Brain pericyte (primary cell): ENCODE measurements at regions not wholly inside any gene's neighbourhood (a gene's known extent, or its start where the extent isn't known, plus 50 kb on each side); places are given as distances from the start of the nearest gene placed in this dataset.

Experiments
- DNase-seq: peaks from one replicate; pipeline ENCODE4 v3.0.0-alpha.2; 2012; ENCODE audit warnings: low read depth, low spot score

DNA sequence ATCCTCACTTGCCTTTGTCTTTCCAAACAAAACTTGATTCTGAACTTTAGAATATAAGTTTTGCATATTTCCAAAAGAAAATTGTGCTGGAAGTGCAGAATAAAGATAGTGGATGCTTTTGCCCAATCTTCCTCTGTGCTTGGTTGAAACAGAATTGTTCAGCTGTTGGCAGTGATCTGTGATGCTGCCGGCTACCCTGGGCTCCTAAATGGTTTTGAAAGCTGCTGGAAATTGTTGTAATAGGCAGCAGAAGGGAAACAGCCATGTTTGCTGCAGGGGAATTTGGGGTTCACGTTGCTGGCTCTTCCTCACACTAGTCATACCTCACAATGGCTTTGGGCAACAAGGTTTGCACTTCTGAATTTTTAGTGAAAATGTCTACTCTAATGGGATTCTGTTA is 398.0 kb downstream of the RAPGEF2 start:
- no peak for DNase-seq

- DNase-seq: no peak
Measured at GRCh38 chr4:159503236-159504008, 400.5 kb downstream of the RAPGEF2 start.

- no peak for DNase-seq
Measured at GRCh38 chr4:159504684-159505083, 401.8 kb downstream of the RAPGEF2 start.

GRCh38 chr4:159505266-159505975 is 402.5 kb downstream of the RAPGEF2 start:
- DNase-seq: no peak

- DNase-seq: no peak
Measured at GRCh38 chr4:159506801-159507517, 404.1 kb downstream of the RAPGEF2 start.

DNA sequence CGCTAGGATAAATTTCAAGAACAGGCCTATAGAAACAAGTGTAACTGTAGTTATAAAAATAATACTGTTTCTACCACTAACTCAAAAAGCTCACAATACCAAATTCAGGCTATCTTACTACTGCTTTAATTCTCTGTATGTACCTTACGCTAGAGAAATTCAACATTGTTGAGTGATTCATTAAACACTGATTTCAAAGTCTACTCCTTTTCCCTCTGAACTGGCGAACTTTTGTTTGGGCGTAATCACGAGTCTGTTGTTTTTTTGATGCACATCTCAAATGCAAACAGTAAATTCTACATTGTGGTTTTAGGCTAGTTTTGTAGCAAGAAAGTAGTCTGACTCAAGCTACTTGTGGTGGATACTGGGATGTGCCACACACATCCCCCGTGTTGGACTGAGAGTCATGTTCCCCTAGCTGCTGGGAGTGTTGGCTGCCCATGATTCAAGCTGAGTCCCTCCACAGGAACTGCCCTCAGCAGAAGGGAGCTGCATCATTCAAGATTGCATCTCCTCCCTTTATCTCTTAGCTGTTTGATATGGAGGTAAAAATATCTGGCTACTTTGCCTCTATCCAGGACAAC is 406.1 kb downstream of the RAPGEF2 start:
- DNase-seq: no peak

DNA sequence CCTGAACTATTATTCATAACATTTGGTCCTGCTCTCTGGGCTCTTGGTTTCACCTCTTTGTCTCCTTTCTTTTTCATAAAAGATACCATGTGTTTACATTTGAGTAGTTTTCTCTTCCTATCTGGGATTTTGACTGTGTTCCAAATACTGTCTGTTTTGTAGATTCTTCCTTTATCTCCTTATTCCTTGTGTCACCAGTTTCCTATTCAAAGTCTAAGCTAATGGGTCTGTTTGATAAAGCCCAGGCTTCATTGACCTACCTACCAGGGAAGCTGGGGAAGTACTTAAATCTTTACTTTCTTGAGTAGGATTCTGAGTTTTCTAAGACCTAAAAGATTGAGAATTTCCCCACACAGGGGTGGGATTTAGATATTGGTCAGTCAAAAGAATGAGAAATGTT is 409.5 kb downstream of the RAPGEF2 start:
- DNase-seq: no peak

- DNase-seq: no peak
Measured at GRCh38 chr4:159515314-159516025, 412.6 kb downstream of the RAPGEF2 start.

- DNase-seq: no peak
Measured at GRCh38 chr4:159516556-159517140, 413.8 kb downstream of the RAPGEF2 start.

DNA sequence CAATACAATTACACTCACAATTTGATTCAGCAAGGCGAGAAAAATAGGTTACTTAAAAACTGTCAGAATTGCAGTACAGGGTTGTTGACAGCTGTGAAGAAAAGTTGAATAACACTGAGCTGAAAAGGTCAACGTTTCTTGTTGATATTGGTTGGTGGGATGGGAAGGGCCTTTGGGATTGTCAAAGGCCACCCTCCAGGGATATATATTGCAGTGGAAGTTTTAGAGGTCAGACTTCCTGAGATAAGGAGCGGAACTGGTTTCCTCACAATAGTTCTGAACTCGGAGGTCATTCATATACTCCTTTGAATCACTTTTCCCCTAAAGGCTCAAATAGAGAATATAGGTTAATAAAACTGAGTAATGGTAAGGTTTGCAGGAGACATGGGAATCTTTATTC is 417.2 kb downstream of the RAPGEF2 start:
- no peak for DNase-seq

- DNase-seq: no peak
Measured at GRCh38 chr4:159526172-159526571, 423.3 kb downstream of the RAPGEF2 start.

DNA sequence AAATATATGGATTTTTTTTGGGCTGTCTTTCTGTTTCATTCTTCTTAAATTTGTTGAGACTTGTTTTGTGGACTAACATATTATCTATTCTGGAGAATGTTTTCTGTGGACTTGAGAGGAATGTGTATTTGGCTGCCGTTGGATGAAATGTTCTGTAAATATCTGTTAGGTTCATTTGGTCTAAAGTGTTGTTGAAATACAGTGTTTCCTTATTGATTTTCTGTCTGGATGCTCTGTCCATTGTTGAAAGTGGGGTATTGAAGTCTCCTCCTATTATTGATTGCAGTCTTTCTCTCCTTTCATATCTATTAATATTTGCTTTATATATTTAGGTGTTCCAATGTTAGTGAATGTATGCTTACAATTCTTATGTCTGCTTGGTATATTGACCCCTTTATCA is 431.8 kb downstream of the RAPGEF2 start:
- DNase-seq: no peak

GRCh38 chr4:159538556-159538955 is 435.7 kb downstream of the RAPGEF2 start:
- no peak for DNase-seq

GRCh38 chr4:159540038-159540437 is 437.2 kb downstream of the RAPGEF2 start:
- DNase-seq: no peak

GRCh38 chr4:159540501-159540900 is 437.6 kb downstream of the RAPGEF2 start:
- DNase-seq: no peak

DNA sequence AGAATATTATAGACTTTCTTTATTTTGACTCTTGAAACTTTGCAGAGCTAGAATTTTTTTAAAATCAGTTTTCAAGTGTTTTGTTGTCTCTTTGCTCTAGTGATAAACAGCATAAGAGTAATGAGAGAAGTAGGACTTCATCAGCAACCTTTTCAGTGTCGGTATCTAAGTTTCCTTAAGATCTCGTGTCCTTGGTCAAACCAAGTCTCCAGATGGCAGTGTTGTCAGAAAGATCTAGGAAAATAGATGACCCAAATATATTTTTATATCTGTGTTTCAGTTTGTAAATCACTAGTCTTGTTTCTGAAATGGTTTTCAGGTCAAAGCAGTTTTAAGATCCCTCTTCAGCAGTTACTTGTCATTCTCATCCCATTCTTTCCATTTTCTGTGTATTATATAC is 438.3 kb downstream of the RAPGEF2 start:
- DNase-seq: no peak

GRCh38 chr4:159542296-159542695 is 439.4 kb downstream of the RAPGEF2 start:
- DNase-seq: no peak

- no peak for DNase-seq
Measured at GRCh38 chr4:159543831-159544230, 441.0 kb downstream of the RAPGEF2 start.

DNA sequence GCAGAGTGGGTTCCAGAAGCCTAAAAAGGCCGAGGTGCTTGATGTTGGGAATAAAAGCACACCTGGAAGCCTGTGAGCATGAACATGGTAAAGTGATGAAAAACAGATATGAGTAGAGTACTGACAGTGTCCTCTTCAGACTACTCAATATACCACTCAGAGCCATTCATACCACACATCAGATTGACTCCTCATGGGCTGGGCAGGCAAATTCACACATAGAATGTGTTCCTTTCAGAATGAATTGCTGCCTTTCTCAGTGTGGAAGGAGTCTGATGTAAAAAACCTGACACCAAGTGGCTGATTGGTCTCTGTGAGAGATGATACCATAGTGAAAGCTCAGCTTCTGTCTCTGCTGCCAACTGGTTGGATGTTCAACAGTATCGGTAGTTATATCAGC is 442.7 kb downstream of the RAPGEF2 start:
- no peak for DNase-seq

DNA sequence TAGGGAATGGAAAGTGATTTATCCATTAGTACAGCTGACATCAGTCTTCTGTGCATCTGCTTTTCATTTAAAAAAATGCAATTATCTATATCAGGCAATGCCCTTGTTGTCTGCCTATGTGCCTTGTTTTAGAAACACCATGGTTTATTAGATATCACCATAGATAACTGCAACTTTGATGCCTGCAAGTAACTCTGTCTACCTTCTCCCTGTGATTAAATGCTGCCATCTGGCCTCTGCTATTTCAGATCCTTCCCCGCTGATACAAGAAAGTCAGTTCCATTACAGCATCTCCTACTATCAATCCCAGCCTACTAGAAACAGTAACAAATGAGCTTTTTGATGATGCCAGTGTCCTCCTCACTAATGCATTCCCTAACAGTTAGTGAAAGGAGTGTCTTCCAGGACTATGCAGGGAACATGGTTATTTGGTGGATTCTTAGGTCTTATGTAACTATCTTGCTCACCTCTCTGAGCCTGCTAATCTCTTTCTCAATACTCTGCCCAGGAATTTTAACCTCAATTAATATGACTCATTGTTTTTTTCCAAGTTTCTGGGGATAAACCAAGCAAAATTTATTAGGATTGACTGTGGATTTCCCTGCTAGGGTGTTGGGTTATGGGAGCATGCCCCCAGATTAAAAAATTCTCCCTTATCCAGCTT is 444.9 kb downstream of the RAPGEF2 start:
- DNase-seq: no peak

DNA sequence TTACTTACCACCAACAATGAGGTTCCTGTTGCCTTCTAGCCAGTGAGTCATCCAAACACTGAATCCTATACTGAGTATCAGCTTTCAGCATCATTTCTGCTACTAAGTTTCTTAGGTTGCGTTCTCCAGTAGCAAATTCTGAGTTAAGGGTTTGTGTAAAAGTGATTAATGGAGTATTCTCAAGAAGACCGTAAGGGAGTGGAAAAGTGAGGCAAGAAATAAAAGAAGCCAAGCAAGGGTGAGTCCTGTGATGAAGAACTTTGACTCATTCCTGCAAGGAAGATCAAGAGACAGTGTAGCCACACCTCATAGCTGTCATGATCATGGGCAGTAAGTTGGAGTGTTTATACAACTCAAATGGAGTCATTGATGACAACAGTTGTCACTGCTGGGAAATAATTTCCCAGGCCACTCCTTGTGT is 446.2 kb downstream of the RAPGEF2 start:
- no peak for DNase-seq
